ENCODE measurements at regions not wholly inside any gene's neighbourhood (a gene's known extent, or its start where the extent isn't known, plus 50 kb on each side); places are given as distances from the start of the nearest gene placed in this dataset.

DNA sequence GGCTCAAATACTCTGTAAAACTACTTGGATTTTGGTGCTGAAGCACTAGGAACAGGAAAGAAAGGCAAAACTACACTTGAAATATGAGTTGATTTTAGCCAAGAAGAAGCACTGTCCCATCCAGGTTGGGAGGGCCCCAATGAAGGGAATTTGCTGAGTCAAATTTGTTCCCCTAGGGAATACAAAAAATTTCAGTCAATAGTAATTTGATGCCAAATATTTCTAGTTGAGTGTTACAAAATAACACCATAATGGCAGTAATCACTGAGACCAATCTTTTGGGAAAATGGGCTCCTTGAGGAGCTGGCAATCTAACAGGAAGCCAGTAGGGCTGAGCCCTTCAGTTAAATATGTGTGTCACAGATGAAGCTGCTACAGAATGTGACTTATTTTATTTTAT is 896.9 kb downstream of the DIPK2A start:
- no peak for DNase-seq
- Histone ChIP-seq H3K4me1 (ENCODE audit: control insufficient read depth, insufficient read depth, low read length) (no peaks in the 10 kb centered on the region), H3K4me3 (ENCODE audit: low read length) (no peak overlapping the region), H3K27ac (ENCODE audit: low read depth, low read length) (no peak overlapping the region), H3K36me3 (ENCODE audit: control insufficient read depth, insufficient read depth, low read length) (no peaks in the 10 kb centered on the region), H3K27me3 (ENCODE audit: control insufficient read depth, insufficient read depth, low read length, poor library complexity, severe bottlenecking) (no peaks in the 10 kb centered on the region), H3K9me3 (ENCODE audit: control insufficient read depth, low read length) (no peaks in the 10 kb centered on the region), H3K9ac (ENCODE audit: extremely low read depth, low read length, poor library complexity, severe bottlenecking) (no peak overlapping the region)
- TF ChIP-seq, protein P1, sequence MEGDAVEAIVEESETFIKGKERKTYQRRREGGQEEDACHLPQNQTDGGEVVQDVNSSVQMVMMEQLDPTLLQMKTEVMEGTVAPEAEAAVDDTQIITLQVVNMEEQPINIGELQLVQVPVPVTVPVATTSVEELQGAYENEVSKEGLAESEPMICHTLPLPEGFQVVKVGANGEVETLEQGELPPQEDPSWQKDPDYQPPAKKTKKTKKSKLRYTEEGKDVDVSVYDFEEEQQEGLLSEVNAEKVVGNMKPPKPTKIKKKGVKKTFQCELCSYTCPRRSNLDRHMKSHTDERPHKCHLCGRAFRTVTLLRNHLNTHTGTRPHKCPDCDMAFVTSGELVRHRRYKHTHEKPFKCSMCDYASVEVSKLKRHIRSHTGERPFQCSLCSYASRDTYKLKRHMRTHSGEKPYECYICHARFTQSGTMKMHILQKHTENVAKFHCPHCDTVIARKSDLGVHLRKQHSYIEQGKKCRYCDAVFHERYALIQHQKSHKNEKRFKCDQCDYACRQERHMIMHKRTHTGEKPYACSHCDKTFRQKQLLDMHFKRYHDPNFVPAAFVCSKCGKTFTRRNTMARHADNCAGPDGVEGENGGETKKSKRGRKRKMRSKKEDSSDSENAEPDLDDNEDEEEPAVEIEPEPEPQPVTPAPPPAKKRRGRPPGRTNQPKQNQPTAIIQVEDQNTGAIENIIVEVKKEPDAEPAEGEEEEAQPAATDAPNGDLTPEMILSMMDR (conservative IDR thresholded peaks at IDR 0.05): no peak
- Mint-ChIP-seq H3K9me3 (no peaks in the 10 kb centered on the region), H3K36me3 (ENCODE audit: low read depth) (no peaks in the 10 kb centered on the region), H3K27ac (no peak overlapping the region), H3K4me1 (peaks cover 10% of the 10 kb centered on the region), H3K4me3 (no peak overlapping the region), H3K27me3 (ENCODE audit: insufficient read depth) (no peaks in the 10 kb centered on the region)

- Mint-ChIP-seq H3K27me3 (ENCODE audit: insufficient read depth) (no peaks in the 10 kb centered on the region), H3K4me3 (no peak overlapping the region), H3K27ac (no peak overlapping the region), H3K36me3 (ENCODE audit: low read depth) (no peaks in the 10 kb centered on the region), H3K9me3 (no peaks in the 10 kb centered on the region), H3K4me1 (no peaks in the 10 kb centered on the region)
- H3K27me3 ChIP-seq (ENCODE audit: control insufficient read depth, insufficient read depth, low read length, poor library complexity, severe bottlenecking): no peaks in the 10 kb centered on the region
- no peaks in the 10 kb centered on the region for H3K4me1 ChIP-seq (ENCODE audit: control insufficient read depth, insufficient read depth, low read length)
- no peak overlapping the region for H3K27ac ChIP-seq (ENCODE audit: low read depth, low read length)
- no CpG with 5 or more reads among the region's 1 CpG for WGBS, 2 experiments (ENCODE audit: insufficient coverage in 1 of 2, insufficient read length in 1 of 2)
- DNase-seq: no peak
- H3K9ac ChIP-seq (ENCODE audit: extremely low read depth, low read length, poor library complexity, severe bottlenecking): no peak overlapping the region
- no peaks in the 10 kb centered on the region for H3K9me3 ChIP-seq (ENCODE audit: control insufficient read depth, low read length)
- no peak overlapping the region for H3K4me3 ChIP-seq (ENCODE audit: low read length)
- TF ChIP-seq, protein P1 (conservative IDR thresholded peaks at IDR 0.05): no peak
- H3K36me3 ChIP-seq (ENCODE audit: control insufficient read depth, insufficient read depth, low read length): no peaks in the 10 kb centered on the region
These were observed 901.4 kb downstream of the DIPK2A start for GRCh38 chr3:144873066-144873465.

GRCh38 chr3:144875211-144875610 is 903.6 kb downstream of the DIPK2A start:
- H3K27me3 Mint-ChIP-seq (ENCODE audit: insufficient read depth): no peaks in the 10 kb centered on the region
- Histone ChIP-seq H3K9me3 (ENCODE audit: control insufficient read depth, low read length) (no peaks in the 10 kb centered on the region), H3K4me1 (ENCODE audit: control insufficient read depth, insufficient read depth, low read length) (no peaks in the 10 kb centered on the region), H3K36me3 (ENCODE audit: control insufficient read depth, insufficient read depth, low read length) (no peaks in the 10 kb centered on the region), H3K27me3 (ENCODE audit: control insufficient read depth, insufficient read depth, low read length, poor library complexity, severe bottlenecking) (no peaks in the 10 kb centered on the region), H3K4me3 (ENCODE audit: low read length) (no peak overlapping the region), H3K9ac (ENCODE audit: extremely low read depth, low read length, poor library complexity, severe bottlenecking) (no peak overlapping the region), H3K27ac (ENCODE audit: low read depth, low read length) (no peak overlapping the region)
- no peaks in the 10 kb centered on the region for H3K9me3 Mint-ChIP-seq
- H3K36me3 Mint-ChIP-seq (ENCODE audit: low read depth): no peaks in the 10 kb centered on the region
- no peak overlapping the region for H3K4me3 Mint-ChIP-seq
- no peak for DNase-seq
- TF ChIP-seq, protein P1 (conservative IDR thresholded peaks at IDR 0.05): no peak
- H3K4me1 Mint-ChIP-seq: peaks cover 2% of the 10 kb centered on the region
- H3K27ac Mint-ChIP-seq: no peak overlapping the region
